Astrocyte of the cerebellum (primary cell): ENCODE measurements at regions not wholly inside any gene's neighbourhood (a gene's known extent, or its start where the extent isn't known, plus 50 kb on each side); places are given as distances from the start of the nearest gene placed in this dataset.

Experiments
- DNase-seq: peaks from one replicate; pipeline ENCODE4 v3.0.0-alpha.2; 2011; ENCODE audit warnings: low read depth
- H3K4me3 ChIP-seq: 2 replicates; pipeline ENCODE4 v1.5.1; 2011; ENCODE audit warnings: mild to moderate bottlenecking, low read depth, low read length, moderate library complexity
- CTCF ChIP-seq: IDR thresholded peaks from 2 replicates; pipeline ENCODE4 v1.5.1; 2012; ENCODE audit warnings: low read length, low read depth, moderate library complexity, mild to moderate bottlenecking; ENCODE audit errors: missing control alignments
- in situ Hi-C: cut with HindIII; loops from 2 replicates; pipeline ENCODE4 v1.10.0; 2017; ENCODE audit warnings: low sequenced_read_pairs

- no peak for TF ChIP-seq CTCF
- H3K4me3 ChIP-seq, result no peak overlapping the region
- DNase-seq, result no peak
- in situ Hi-C loops, result no loop called here
Observed at GRCh38 chr5:10173716-10174115, 76.0 kb downstream of the ATPSCKMT start.

GRCh38 chr5:10172247-10172646, 77.4 kb downstream of the ATPSCKMT start:
- DNase-seq, result no peak
- no peak for TF ChIP-seq CTCF
- no peak overlapping the region for H3K4me3 ChIP-seq
- in situ Hi-C loops, result no loop called here

GRCh38 chr5:10169359-10169758, 80.3 kb downstream of the ATPSCKMT start:
- no peak for TF ChIP-seq CTCF
- in situ Hi-C loops, result no loop called here
- no peak overlapping the region for H3K4me3 ChIP-seq
- DNase-seq, result no peak

GRCh38 chr5:10168254-10168653, 81.4 kb downstream of the ATPSCKMT start:
- no peak for DNase-seq
- no peak for TF ChIP-seq CTCF
- H3K4me3 ChIP-seq, result no peak overlapping the region
- in situ Hi-C loops, result no loop called here

GRCh38 chr5:10167806-10168205, 81.9 kb downstream of the ATPSCKMT start:
- TF ChIP-seq CTCF, result no peak
- in situ Hi-C loops, result no loop called here
- no peak overlapping the region for H3K4me3 ChIP-seq
- no peak for DNase-seq

GRCh38 chr5:10166392-10166791, 83.3 kb downstream of the ATPSCKMT start:
- no peak overlapping the region for H3K4me3 ChIP-seq
- in situ Hi-C loops, result no loop called here
- no peak for TF ChIP-seq CTCF
- DNase-seq, result no peak

GRCh38 chr5:10162468-10162867, 87.2 kb downstream of the ATPSCKMT start:
- in situ Hi-C loops, result no loop called here
- TF ChIP-seq CTCF, result no peak
- H3K4me3 ChIP-seq, result no peak overlapping the region
- no peak for DNase-seq
